H1 (cell line): ENCODE measurements at regions not wholly inside any gene's neighbourhood (a gene's known extent, or its start where the extent isn't known, plus 50 kb on each side); places are given as distances from the start of the nearest gene placed in this dataset.
A peak's percentile ranks its signal among the peaks of the same experiment; 100 is the strongest.

Experiments
- CTCF ChIA-PET: fragments of 300-600 bp; sonication (Branson Sonifier 250); formaldehyde crosslinking; loops from one replicate; lab custom pipeline; 2021; ENCODE audit not compliant: partially characterized antibody; lab: Charles Lee
- POLR2A ChIA-PET: fragments of 300-600 bp; sonication (Branson Sonifier 250); formaldehyde crosslinking; loops from one replicate; lab custom pipeline; 2021; ENCODE audit warnings: inconsistent platforms; ENCODE audit not compliant: partially characterized antibody; lab: Charles Lee
- DNase-seq, 2 experiments: peaks; one replicate each; pipeline versions ENCODE4 v3.0.0 to v3.0.0-alpha.2; 2010 to 2022; ENCODE audit warnings: low spot score in 2 of 2, low read depth in 1 of 2, mixed read lengths in 1 of 2
- FAIRE-seq: peaks from 2 replicates; lab custom pipeline; 2011; peaks lifted over from hg19 to GRCh38; lab: Jason Lieb, UNC
- H2AFZ ChIP-seq: 2 replicates; pipeline ENCODE4 v1.8.1; 2012; ENCODE audit warnings: low read length, inconsistent platforms
- H2AK5ac ChIP-seq: 2 replicates; pipeline ENCODE4 v1.6.1; 2013; ENCODE audit warnings: low read depth, low read length
- H2BK120ac ChIP-seq: replicated peaks from 2 replicates; pipeline ENCODE3; 2013; ENCODE audit warnings: low read depth, low read length, inconsistent platforms
- H2BK12ac ChIP-seq: 2 replicates; pipeline ENCODE4 v1.6.1; 2013; ENCODE audit warnings: low read depth, low read length
- H2BK15ac ChIP-seq: 2 replicates; pipeline ENCODE4 v1.6.1; 2013; ENCODE audit warnings: low read length
- H2BK20ac ChIP-seq: 2 replicates; pipeline ENCODE4 v1.6.1; 2013; ENCODE audit warnings: low read length
- H2BK5ac ChIP-seq: 2 replicates; pipeline ENCODE4 v1.6.1; 2013; ENCODE audit warnings: low read depth, low read length
- H3K14ac ChIP-seq: 2 replicates; pipeline ENCODE4 v1.6.1; 2013; ENCODE audit warnings: inconsistent platforms; ENCODE audit not compliant: insufficient read length
- H3K18ac ChIP-seq: 2 replicates; pipeline ENCODE4 v1.6.1; 2013; ENCODE audit warnings: low read length; ENCODE audit errors: extremely low read depth
- H3K23ac ChIP-seq: 2 replicates; pipeline ENCODE4 v1.6.1; 2013; ENCODE audit warnings: inconsistent platforms; ENCODE audit not compliant: insufficient read length
- H3K23me2 ChIP-seq: 2 replicates; pipeline ENCODE4 v1.6.1; 2013; ENCODE audit warnings: low read depth, low read length
- H3K27ac ChIP-seq: 2 replicates; pipeline ENCODE4 v1.6.1; 2011; ENCODE audit warnings: low read depth, low read length, inconsistent platforms
- H3K27me3 ChIP-seq, 4 experiments: replicated peaks in 1 of 4; 1 replicate in 1 of 4; 2 replicates in 3 of 4; pipeline versions ENCODE4 v1.6.1 to v1.8.1; 2011 to 2013; ENCODE audit warnings: low read length in 3 of 4, mild to moderate bottlenecking in 3 of 4, inconsistent platforms in 2 of 4, mixed read lengths in 2 of 4, moderate library complexity in 1 of 4; ENCODE audit not compliant: control insufficient read depth in 3 of 4, insufficient read depth in 3 of 4; ENCODE audit errors: extremely low read depth in 1 of 4
- H3K36me3 ChIP-seq, 4 experiments: 2 replicates each; pipeline versions ENCODE4 v1.6.1 to v1.8.1; 2011 to 2013; ENCODE audit warnings: mild to moderate bottlenecking in 4 of 4, low read length in 3 of 4, moderate library complexity in 2 of 4, control low read depth in 1 of 4, inconsistent platforms in 1 of 4; ENCODE audit not compliant: insufficient read depth in 4 of 4, control insufficient read depth in 2 of 4
- H3K4ac ChIP-seq: replicated peaks from 2 replicates; pipeline ENCODE3; 2013; ENCODE audit warnings: low read length, low read depth, mixed read lengths, inconsistent platforms; ENCODE audit not compliant: insufficient read length
- H3K4me1 ChIP-seq, 4 experiments: replicated peaks in 1 of 4; 1 replicate in 1 of 4; 2 replicates in 3 of 4; pipeline versions ENCODE4 v1.6.1 to v1.8.1; 2011 to 2013; ENCODE audit warnings: low read length in 3 of 4, inconsistent platforms in 2 of 4, mixed read lengths in 1 of 4; ENCODE audit not compliant: insufficient read depth in 4 of 4, control insufficient read depth in 3 of 4
- H3K4me2 ChIP-seq, 2 experiments: 2 replicates each; pipeline versions ENCODE4 v1.6.1 to v1.8.1; 2011 to 2013; ENCODE audit warnings: low read depth in 2 of 2, low read length in 2 of 2, control low read depth in 1 of 2, inconsistent platforms in 1 of 2, mild to moderate bottlenecking in 1 of 2; ENCODE audit not compliant: insufficient read depth in 1 of 2
- H3K4me3 ChIP-seq, 4 experiments: fragments of 200-600, 300-600 bp in 1 of 4; sonication (generic), shearing (Covaris generic), sonication (Bioruptor Twin) in 1 of 4; 2 replicates each; pipeline versions ENCODE4 v1.5.1 to v1.8.1; 2011 to 2016; ENCODE audit warnings: low read length in 4 of 4, low read depth in 3 of 4, control low read depth in 2 of 4, inconsistent platforms in 2 of 4, mild to moderate bottlenecking in 2 of 4, mixed read lengths in 1 of 4, moderate library complexity in 1 of 4; ENCODE audit not compliant: insufficient read depth in 2 of 4; ENCODE audit errors: extremely low read depth in 1 of 4
- H3K56ac ChIP-seq: replicated peaks from 2 replicates; pipeline ENCODE3; 2013; ENCODE audit warnings: low read depth, mild to moderate bottlenecking, mixed read lengths, low read length, inconsistent platforms; ENCODE audit not compliant: insufficient read length
- H3K79me1 ChIP-seq: 2 replicates; pipeline ENCODE4 v1.6.1; 2013; ENCODE audit warnings: low read depth, low read length, control low read depth
- H3K79me2 ChIP-seq, 2 experiments: 2 replicates each; pipeline versions ENCODE4 v1.6.1 to v1.8.1; 2012 to 2013; ENCODE audit warnings: low read length in 2 of 2, mild to moderate bottlenecking in 2 of 2, inconsistent platforms in 1 of 2; ENCODE audit not compliant: insufficient read depth in 2 of 2, control insufficient read depth in 1 of 2
- H3K9ac ChIP-seq, 4 experiments: replicated peaks in 1 of 4; 1 replicate in 1 of 4; 2 replicates in 3 of 4; pipeline versions ENCODE4 v1.6.1 to v1.8.1; 2011 to 2013; ENCODE audit warnings: low read depth in 3 of 4, low read length in 3 of 4, control low read depth in 2 of 4, mild to moderate bottlenecking in 2 of 4, moderate library complexity in 2 of 4, inconsistent platforms in 1 of 4; ENCODE audit errors: extremely low read depth in 1 of 4
- H3K9me3 ChIP-seq, 2 experiments: 2 replicates each; pipeline versions ENCODE4 v1.6.1 to v1.8.1; 2012 to 2013; ENCODE audit warnings: mild to moderate bottlenecking in 2 of 2, moderate library complexity in 2 of 2, control low read depth in 1 of 2, inconsistent platforms in 1 of 2, low read depth in 1 of 2, low read length in 1 of 2, mixed read lengths in 1 of 2; ENCODE audit not compliant: insufficient read depth in 2 of 2
- H4K20me1 ChIP-seq, 2 experiments: replicated peaks in 1 of 2; 2 replicates each; pipeline versions ENCODE3 to v1.8.1; 2011 to 2013; ENCODE audit warnings: inconsistent platforms in 2 of 2, low read length in 2 of 2, mild to moderate bottlenecking in 1 of 2; ENCODE audit not compliant: insufficient read depth in 2 of 2, control insufficient read depth in 1 of 2
- H4K5ac ChIP-seq: 2 replicates; pipeline ENCODE4 v1.6.1; 2013; ENCODE audit warnings: low read length, low read depth, mixed read lengths, inconsistent platforms; ENCODE audit not compliant: insufficient read length
- H4K8ac ChIP-seq: 2 replicates; pipeline ENCODE4 v1.8.0; 2013; ENCODE audit warnings: mild to moderate bottlenecking, moderate library complexity, low read length, inconsistent platforms; ENCODE audit not compliant: insufficient read depth; ENCODE audit errors: extremely low read depth
- H4K91ac ChIP-seq: replicated peaks from 2 replicates; pipeline ENCODE3; 2013; ENCODE audit warnings: low read length, mixed read lengths, inconsistent platforms; ENCODE audit not compliant: insufficient read length
- FOSL1 ChIP-seq: IDR thresholded peaks from 2 replicates; pipeline ENCODE4 v1.6.1; 2011; ENCODE audit warnings: mild to moderate bottlenecking, low read depth, low read length, moderate library complexity; ENCODE audit not compliant: insufficient read depth
- POLR2AphosphoS5 ChIP-seq: IDR thresholded peaks from 2 replicates; pipeline ENCODE4 v1.6.1; 2011; ENCODE audit warnings: low read depth, low read length
- ZNF274 ChIP-seq: IDR thresholded peaks from 2 replicates; pipeline ENCODE4 v1.7.0; 2012; ENCODE audit warnings: low read length, borderline replicate concordance; ENCODE audit errors: extremely low read depth
- WGBS, 2 experiments: shearing (Covaris generic) in 1 of 2; methylation state at CpG; one replicate each; pipeline versions ENCODE4 v1.1.6 to v1.1.7; 2013 to 2015; ENCODE audit warnings: low lambda C conversion rate in 2 of 2, mixed read lengths in 2 of 2, inconsistent platforms in 1 of 2, low coverage in 1 of 2, missing lambda C conversion rate in 1 of 2; ENCODE audit not compliant: insufficient replicate concordance in 2 of 2, insufficient coverage in 1 of 2, insufficient read length in 1 of 2; ENCODE audit errors: extremely low coverage in 1 of 2, missing lambda C conversion rate in 1 of 2; 5-methylcytosine and 5-hydroxymethylcytosine counted together

DNA sequence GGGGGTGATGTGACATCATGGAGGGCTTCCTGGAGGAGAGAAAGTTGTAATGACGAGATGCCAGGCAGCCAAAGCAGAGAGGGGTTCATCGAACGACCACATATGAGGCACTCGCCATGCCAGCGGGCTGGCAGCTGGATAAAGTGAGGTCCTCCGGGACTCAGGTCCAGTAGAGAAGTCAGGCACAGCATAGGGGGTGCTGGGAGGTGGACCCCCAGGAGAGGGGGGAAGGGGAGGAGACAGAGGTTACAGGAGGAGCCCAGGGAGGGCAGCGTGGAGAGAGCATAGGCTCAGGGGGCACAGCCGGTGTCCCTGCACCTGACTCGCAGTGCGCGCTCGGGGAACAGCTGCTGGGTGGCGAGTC lies 174.7 kb downstream of the BMP7 start:
- Histone ChIP-seq H3K56ac (no peak overlapping the region), H2BK5ac (0 out of 2 replicates have a peak overlapping the region, but pooled peaks have one; percentile 40), H3K79me1 (no peaks in the 10 kb centered on the region), H3K27ac (no peak overlapping the region), H4K8ac (peak overlapping the region; percentile 69), H3K4me3 (peak overlapping the region in 1 of 4 experiments; percentile 39; a peak in 2 of 8 replicates), H2AFZ (0 out of 2 replicates have a peak overlapping the region, but pooled peaks have one; percentile 9), H3K9me3 (no peaks in the 10 kb centered on the region)
- no peak for FAIRE-seq
- TF ChIP-seq FOSL1 = no peak
- TF ChIP-seq POLR2AphosphoS5 = no peak
- TF ChIP-seq ZNF274 = no peak
- TF ChIP-seq, all 59 proteins: peak for 0
- Histone ChIP-seq H2BK20ac (no peak overlapping the region), H3K79me2 (no peaks in the 10 kb centered on the region), H3K18ac (no peak overlapping the region), H2BK15ac (peak overlapping the region; percentile 81; the same call in 1 of the 2 replicates), H3K14ac (no peak overlapping the region), H4K5ac (no peak overlapping the region), H4K20me1 (peaks cover 0 to 4% of the 10 kb centered on the region in 2 experiments), H3K4me1 (peaks cover 0 to 6% (median 4%) of the 10 kb centered on the region in 4 experiments; a peak in 4 of 7 replicates), H3K4ac (no peak overlapping the region), H2BK120ac (no peak overlapping the region), H3K9ac (no peak overlapping the region), H4K91ac (peak overlapping the region; percentile 71), H3K23me2 (peaks cover 6% of the 10 kb centered on the region; the same call in 1 of the 2 replicates), H2AK5ac (no peak overlapping the region), H3K4me2 (peak overlapping the region in 1 of 2 experiments; percentile 62; a peak in 3 of 4 replicates), H2BK12ac (peak overlapping the region; percentile 93; the same call in 1 of the 2 replicates), H3K23ac (no peak overlapping the region), H3K27me3 (peaks cover 0 to 14% (median 7%) of the 10 kb centered on the region in 4 experiments; a peak in 5 of 7 replicates), H3K36me3 (no peaks in the 10 kb centered on the region)
- DNase-seq = no peak
- CTCF ChIA-PET = interaction anchor here (0.6 to 5.1 kb wide), 40 partner anchors 9 to 347 kb away, joined by 3 to 150 read pairs (median 4); partner anchors contain the start of gene SPO11
- WGBS, 2 experiments = 52% methylated on average over 13 of the region's 13 CpGs; no CpG with 5 or more reads in 1 of the 2 experiments
- POLR2A ChIA-PET = interaction anchor here (0.6 to 0.9 kb wide), 2 partner anchors 17 to 27 kb away, joined by 3 read pairs; no protein-coding TSS in a partner anchor
